Lower lobe of right lung (tissue), 2 donors: ENCODE measurements at regions not wholly inside any gene's neighbourhood (a gene's known extent, or its start where the extent isn't known, plus 50 kb on each side); places are given as distances from the start of the nearest gene placed in this dataset.

Source experiments
- ATAC-seq, 2 donors: fragments of 200-7000 bp; cut with Tn5 transposase; one replicate each; pipeline ENCODE4 v1.9.1; 2020 to 2022; ENCODE audit warnings: mild to moderate bottlenecking in 2 of 2, moderate library complexity in 2 of 2
- DNase-seq: peaks from one replicate; pipeline ENCODE4 v3.0.0-alpha.2; 2020
- H3K27ac ChIP-seq: fragments of 200-600 bp; one replicate; pipeline ENCODE4 v1.8.0; 2022
- H3K27me3 ChIP-seq: fragments of 200-600 bp; one replicate; pipeline ENCODE4 v1.8.0; 2022; ENCODE audit warnings: low read depth
- H3K36me3 ChIP-seq: fragments of 200-600 bp; one replicate; pipeline ENCODE4 v1.8.0; 2022; ENCODE audit warnings: mild to moderate bottlenecking
- H3K4me1 ChIP-seq: fragments of 200-600 bp; one replicate; pipeline ENCODE4 v1.8.0; 2022
- H3K4me3 ChIP-seq: fragments of 200-600 bp; one replicate; pipeline ENCODE4 v1.8.0; 2022; ENCODE audit warnings: mild to moderate bottlenecking
- H3K9me3 ChIP-seq: fragments of 200-600 bp; one replicate; pipeline ENCODE4 v1.8.0; 2022
- CTCF ChIP-seq: fragments of 200-600 bp; IDR thresholded peaks from one replicate; pipeline ENCODE4 v1.8.0; 2022; ENCODE audit warnings: antibody characterized with exemption, mild to moderate bottlenecking
- intact Hi-C: fragments of 100-400 bp; cut with DNase I; formaldehyde crosslinking; loops from one replicate; pipeline ENCODE4 v1.11.0; 2022
- donor health status: DM: no; HTN: yes; CAD: no; lungs with severe emphysema.

GRCh38 chr2:7925506-7925905 lies 756.4 kb upstream of the ID2 start:
- no peaks in the 10 kb centered on the region for H3K9me3 ChIP-seq
- no peak overlapping the region for H3K27ac ChIP-seq
- no peak for DNase-seq
- no peaks in the 10 kb centered on the region for H3K4me1 ChIP-seq
- intact Hi-C loops = no loop called here
- TF ChIP-seq CTCF = no peak
- ATAC-seq = no peak
- H3K4me3 ChIP-seq = no peak overlapping the region
- H3K36me3 ChIP-seq = no peaks in the 10 kb centered on the region
- H3K27me3 ChIP-seq = no peaks in the 10 kb centered on the region

- Histone ChIP-seq H3K27ac (no peak overlapping the region), H3K4me1 (no peaks in the 10 kb centered on the region), H3K27me3 (no peaks in the 10 kb centered on the region), H3K4me3 (no peak overlapping the region), H3K9me3 (no peaks in the 10 kb centered on the region), H3K36me3 (no peaks in the 10 kb centered on the region)
- DNase-seq (no peak), ATAC-seq (no peak)
- TF ChIP-seq CTCF = no peak
- intact Hi-C loops = no loop called here
Measured at GRCh38 chr2:7927691-7928090, 754.2 kb upstream of the ID2 start.

GRCh38 chr2:7929281-7929680 lies 752.6 kb upstream of the ID2 start:
- no peak overlapping the region for H3K4me3 ChIP-seq
- intact Hi-C loops = no loop called here
- no peak overlapping the region for H3K27ac ChIP-seq
- no peak for TF ChIP-seq CTCF
- no peaks in the 10 kb centered on the region for H3K27me3 ChIP-seq
- ATAC-seq (no peak), DNase-seq (no peak)
- no peaks in the 10 kb centered on the region for H3K4me1 ChIP-seq
- H3K36me3 ChIP-seq = no peaks in the 10 kb centered on the region
- H3K9me3 ChIP-seq = no peaks in the 10 kb centered on the region

- ATAC-seq (peak in 1 of 2 donors; percentile 48), DNase-seq (no peak)
- H3K4me3 ChIP-seq = no peak overlapping the region
- no peaks in the 10 kb centered on the region for H3K27me3 ChIP-seq
- no peaks in the 10 kb centered on the region for H3K36me3 ChIP-seq
- TF ChIP-seq CTCF = no peak
- no peak overlapping the region for H3K27ac ChIP-seq
- no peaks in the 10 kb centered on the region for H3K4me1 ChIP-seq
- no peaks in the 10 kb centered on the region for H3K9me3 ChIP-seq
- intact Hi-C loops = no loop called here
Measured at GRCh38 chr2:7930800-7931635, 750.8 kb upstream of the ID2 start.

- DNase-seq = no peak
- H3K27me3 ChIP-seq = no peaks in the 10 kb centered on the region
- intact Hi-C loops = no loop called here
- H3K4me1 ChIP-seq = no peaks in the 10 kb centered on the region
- no peak overlapping the region for H3K27ac ChIP-seq
- H3K4me3 ChIP-seq = no peak overlapping the region
- no peak for ATAC-seq
- H3K9me3 ChIP-seq = no peaks in the 10 kb centered on the region
- TF ChIP-seq CTCF = no peak
- no peaks in the 10 kb centered on the region for H3K36me3 ChIP-seq
Measured at GRCh38 chr2:7931808-7932207, 750.0 kb upstream of the ID2 start.
